Osteoblast (primary cell): ENCODE measurements at regions not wholly inside any gene's neighbourhood (a gene's known extent, or its start where the extent isn't known, plus 50 kb on each side); places are given as distances from the start of the nearest gene placed in this dataset.

Source experiments
- DNase-seq: peaks from one replicate; pipeline ENCODE4 v3.0.0; 2011; ENCODE audit warnings: low spot score, mixed read lengths; ENCODE audit not compliant: insufficient read length; ENCODE audit errors: missing footprints
- H2AFZ ChIP-seq: 2 replicates; pipeline ENCODE4 v1.6.0; 2011; ENCODE audit warnings: mild to moderate bottlenecking, low read length
- H3K27ac ChIP-seq: 2 replicates; pipeline ENCODE4 v1.5.1; 2011; ENCODE audit warnings: mild to moderate bottlenecking, low read depth, low read length, moderate library complexity
- H3K27me3 ChIP-seq: 2 replicates; pipeline ENCODE4 v1.6.0; 2012; ENCODE audit warnings: mild to moderate bottlenecking, control low read depth, inconsistent platforms, low read length, moderate library complexity; ENCODE audit not compliant: insufficient read depth
- H3K36me3 ChIP-seq: 2 replicates; pipeline ENCODE4 v1.5.1; 2011; ENCODE audit warnings: mild to moderate bottlenecking, low read length, control low read depth, moderate library complexity; ENCODE audit not compliant: insufficient read depth
- H3K4me1 ChIP-seq: 2 replicates; pipeline ENCODE4 v1.5.1; 2011; ENCODE audit warnings: mild to moderate bottlenecking, low read length, control low read depth, moderate library complexity; ENCODE audit not compliant: insufficient read depth
- H3K4me2 ChIP-seq: 2 replicates; pipeline ENCODE4 v1.6.0; 2011; ENCODE audit warnings: mild to moderate bottlenecking, low read length; ENCODE audit not compliant: insufficient read depth
- H3K4me3 ChIP-seq: fragments of 200-600 bp; sonication (generic); 3 replicates; pipeline ENCODE4 v1.5.1; 2012; ENCODE audit warnings: mild to moderate bottlenecking, low read length, inconsistent platforms; ENCODE audit not compliant: insufficient read depth
- H3K79me2 ChIP-seq: 2 replicates; pipeline ENCODE4 v1.6.0; 2012; ENCODE audit warnings: mild to moderate bottlenecking, low read length, control low read depth, inconsistent platforms; ENCODE audit not compliant: insufficient read depth
- H3K9me3 ChIP-seq: 2 replicates; pipeline ENCODE4 v1.5.1; 2011; ENCODE audit warnings: low read depth, low read length, control low read depth
- H4K20me1 ChIP-seq: 2 replicates; pipeline ENCODE4 v1.6.0; 2012; ENCODE audit warnings: mild to moderate bottlenecking, low read length, control low read depth; ENCODE audit not compliant: insufficient read depth
- TF ChIP-seq, protein P1 (sequence below): IDR thresholded peaks from 2 replicates; pipeline ENCODE4 v1.5.1; 2011; ENCODE audit warnings: mild to moderate bottlenecking, low read depth, low read length, moderate library complexity; ENCODE audit errors: extremely low read depth

DNA sequence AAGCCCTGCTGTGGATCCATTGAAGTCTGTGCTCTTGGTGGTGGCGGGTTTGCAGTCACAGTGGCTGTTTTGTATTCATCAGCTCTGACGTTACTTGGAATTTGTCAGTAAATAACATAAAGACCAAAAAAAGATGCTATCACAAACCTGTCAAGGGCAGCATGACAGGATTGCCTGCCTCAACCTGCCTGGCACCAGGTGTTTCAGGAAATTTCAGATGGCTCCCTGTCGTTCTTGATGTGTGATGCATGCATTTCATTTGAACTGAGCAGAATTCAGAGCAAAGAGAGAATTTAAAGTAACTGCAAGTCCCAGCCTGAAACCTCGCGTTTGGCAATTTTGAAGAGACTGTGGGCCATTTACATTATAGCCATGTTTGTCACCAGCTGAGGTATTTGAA lies 50.3 kb upstream of the EPC2 start:
- H3K9me3 ChIP-seq = no peaks in the 10 kb centered on the region
- no peaks in the 10 kb centered on the region for H3K36me3 ChIP-seq
- H3K4me3 ChIP-seq = no peak overlapping the region
- H3K79me2 ChIP-seq = no peaks in the 10 kb centered on the region
- no peak overlapping the region for H2AFZ ChIP-seq
- H3K4me2 ChIP-seq = no peak overlapping the region
- no peak overlapping the region for H3K27ac ChIP-seq
- no peak for DNase-seq
- TF ChIP-seq, protein P1, sequence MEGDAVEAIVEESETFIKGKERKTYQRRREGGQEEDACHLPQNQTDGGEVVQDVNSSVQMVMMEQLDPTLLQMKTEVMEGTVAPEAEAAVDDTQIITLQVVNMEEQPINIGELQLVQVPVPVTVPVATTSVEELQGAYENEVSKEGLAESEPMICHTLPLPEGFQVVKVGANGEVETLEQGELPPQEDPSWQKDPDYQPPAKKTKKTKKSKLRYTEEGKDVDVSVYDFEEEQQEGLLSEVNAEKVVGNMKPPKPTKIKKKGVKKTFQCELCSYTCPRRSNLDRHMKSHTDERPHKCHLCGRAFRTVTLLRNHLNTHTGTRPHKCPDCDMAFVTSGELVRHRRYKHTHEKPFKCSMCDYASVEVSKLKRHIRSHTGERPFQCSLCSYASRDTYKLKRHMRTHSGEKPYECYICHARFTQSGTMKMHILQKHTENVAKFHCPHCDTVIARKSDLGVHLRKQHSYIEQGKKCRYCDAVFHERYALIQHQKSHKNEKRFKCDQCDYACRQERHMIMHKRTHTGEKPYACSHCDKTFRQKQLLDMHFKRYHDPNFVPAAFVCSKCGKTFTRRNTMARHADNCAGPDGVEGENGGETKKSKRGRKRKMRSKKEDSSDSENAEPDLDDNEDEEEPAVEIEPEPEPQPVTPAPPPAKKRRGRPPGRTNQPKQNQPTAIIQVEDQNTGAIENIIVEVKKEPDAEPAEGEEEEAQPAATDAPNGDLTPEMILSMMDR = no peak
- H3K4me1 ChIP-seq = no peaks in the 10 kb centered on the region
- no peaks in the 10 kb centered on the region for H4K20me1 ChIP-seq
- H3K27me3 ChIP-seq = no peaks in the 10 kb centered on the region
